Endothelial cell of umbilical vein (primary cell): ENCODE measurements at regions not wholly inside any gene's neighbourhood (a gene's known extent, or its start where the extent isn't known, plus 50 kb on each side); places are given as distances from the start of the nearest gene placed in this dataset.

Experiments
- BruUV-seq: library from RNA; stranded (reverse); fragments of 400-500 nt; replicated peaks from 2 replicates; lab custom pipeline; 2021; lab: Mats Ljungman, UMichigan
- CTCF ChIA-PET: fragments of 300-600, 350-600 bp; sonication (Branson Sonifier 250); formaldehyde crosslinking; loops from one replicate; lab custom pipeline; 2021; ENCODE audit warnings: antibody characterized with exemption, inconsistent platforms; lab: Charles Lee
- POLR2A ChIA-PET: fragments of 300-600, 350-600 bp; sonication (Branson Sonifier 250); formaldehyde crosslinking; loops from one replicate; lab custom pipeline; 2021; ENCODE audit warnings: antibody characterized with exemption, inconsistent platforms; lab: Charles Lee
- DNase-seq: peaks from one replicate; pipeline ENCODE4 v3.0.0-alpha.2; 2011; ENCODE audit warnings: low read depth, low spot score
- FAIRE-seq: peaks from 2 replicates; lab custom pipeline; 2011; peaks lifted over from hg19 to GRCh38; lab: Jason Lieb, UNC
- H2AFZ ChIP-seq: 2 replicates; pipeline ENCODE4 v1.6.0; 2012; ENCODE audit warnings: low read depth, low read length, control low read depth, inconsistent platforms
- H3K27ac ChIP-seq: 2 replicates; pipeline ENCODE4 v1.5.1; 2011; ENCODE audit warnings: low read depth, mild to moderate bottlenecking, control low read depth, low read length, moderate library complexity; ENCODE audit not compliant: insufficient read depth
- H3K27me3 ChIP-seq, 2 experiments: 2 replicates each; pipeline versions ENCODE4 v1.6.0 to v1.6.1; 2011; ENCODE audit warnings: low read length in 2 of 2, mixed read lengths in 1 of 2; ENCODE audit not compliant: control insufficient read depth in 2 of 2, insufficient read depth in 2 of 2
- H3K36me3 ChIP-seq, 2 experiments: 2 replicates in 1 of 2; 3 replicates in 1 of 2; pipeline ENCODE4 v1.5.1; 2011; ENCODE audit warnings: low read length in 2 of 2, mild to moderate bottlenecking in 1 of 2, moderate library complexity in 1 of 2; ENCODE audit not compliant: control insufficient read depth in 2 of 2, insufficient read depth in 2 of 2; ENCODE audit errors: extremely low read depth in 1 of 2
- H3K4me1 ChIP-seq: 3 replicates; pipeline ENCODE4 v1.5.1; 2011; ENCODE audit warnings: mild to moderate bottlenecking, low read length; ENCODE audit not compliant: control insufficient read depth, insufficient read depth; ENCODE audit errors: extremely low read depth
- H3K4me2 ChIP-seq: 2 replicates; pipeline ENCODE4 v1.6.1; 2011; ENCODE audit warnings: low read length, control low read depth, mixed read lengths; ENCODE audit not compliant: insufficient read depth
- H3K4me3 ChIP-seq, 3 experiments: fragments of 200-600 bp in 1 of 3; sonication (generic), shearing (Covaris generic) in 1 of 3; replicated peaks in 1 of 3; 2 replicates each; pipeline ENCODE4 v1.5.1; 2011 to 2016; ENCODE audit warnings: control low read depth in 3 of 3, low read length in 3 of 3, mild to moderate bottlenecking in 2 of 3, inconsistent platforms in 1 of 3, low read depth in 1 of 3, moderate library complexity in 1 of 3; ENCODE audit not compliant: insufficient read depth in 1 of 3
- H3K79me2 ChIP-seq: 2 replicates; pipeline ENCODE4 v1.6.0; 2012; ENCODE audit warnings: low read length, inconsistent platforms; ENCODE audit not compliant: control insufficient read depth, insufficient read depth
- H3K9ac ChIP-seq: replicated peaks from 2 replicates; pipeline ENCODE3; 2011; ENCODE audit warnings: low read length, control low read depth; ENCODE audit not compliant: insufficient read depth; ENCODE audit errors: extremely low read depth
- H3K9me1 ChIP-seq: replicated peaks from 3 replicates; pipeline ENCODE4 v1.6.0; 2011; ENCODE audit warnings: mild to moderate bottlenecking, low read length; ENCODE audit not compliant: control insufficient read depth, insufficient read depth; ENCODE audit errors: extremely low read depth
- H3K9me3 ChIP-seq: replicated peaks from 2 replicates; pipeline ENCODE4 v1.5.1; 2012; ENCODE audit warnings: low read length, inconsistent platforms; ENCODE audit not compliant: control insufficient read depth, insufficient read depth
- H4K20me1 ChIP-seq: replicated peaks from 2 replicates; pipeline ENCODE3; 2011; ENCODE audit warnings: mild to moderate bottlenecking, low read length; ENCODE audit not compliant: control insufficient read depth, insufficient read depth; ENCODE audit errors: extremely low read depth
- CTCF ChIP-seq, 2 donors: IDR thresholded peaks; 1 replicate in 1 of 2; 2 replicates in 1 of 2; pipeline ENCODE4 v1.5.1; 2011; ENCODE audit warnings: low read length in 2 of 2, mild to moderate bottlenecking in 2 of 2, moderate library complexity in 2 of 2, control low read depth in 1 of 2, inconsistent platforms in 1 of 2, low read depth in 1 of 2; ENCODE audit not compliant: insufficient read depth in 1 of 2; ENCODE audit errors: extremely low read depth in 1 of 2
- EZH2 ChIP-seq: IDR thresholded peaks from 2 replicates; pipeline ENCODE4 v1.6.1; 2012; ENCODE audit warnings: borderline replicate concordance, low read depth, mild to moderate bottlenecking, moderate library complexity, low read length, inconsistent platforms; ENCODE audit not compliant: severe bottlenecking
- FOS ChIP-seq: IDR thresholded peaks from 2 replicates; pipeline ENCODE4 v1.6.1; 2011; ENCODE audit warnings: mild to moderate bottlenecking, low read length, moderate library complexity, borderline replicate concordance; ENCODE audit not compliant: insufficient read depth
- GATA2 ChIP-seq: IDR thresholded peaks from 2 replicates; pipeline ENCODE4 v1.7.0; 2011; ENCODE audit warnings: low read depth, mild to moderate bottlenecking, moderate library complexity, mixed read lengths, low read length; ENCODE audit not compliant: insufficient read length, insufficient read depth
- JUN ChIP-seq: IDR thresholded peaks from 2 replicates; pipeline ENCODE4 v1.6.1; 2011; ENCODE audit warnings: borderline replicate concordance, low read depth; ENCODE audit not compliant: insufficient read length, insufficient read depth
- MYC ChIP-seq: IDR thresholded peaks from one replicate; pipeline ENCODE4 v1.6.1; 2011; ENCODE audit warnings: mild to moderate bottlenecking, low read depth, low read length
- POLR2A ChIP-seq: IDR thresholded peaks from 2 replicates; pipeline ENCODE4 v1.6.1; 2012; ENCODE audit warnings: low read depth, mild to moderate bottlenecking, control low read depth, low read length
- POLR2AphosphoS5 ChIP-seq: IDR thresholded peaks from 2 replicates; pipeline ENCODE4 v1.6.1; 2012; ENCODE audit warnings: low read depth, mild to moderate bottlenecking, control low read depth, low read length, moderate library complexity; ENCODE audit not compliant: insufficient read depth
- dilution Hi-C: fragments of 300-500 bp; cut with MboI; formaldehyde crosslinking; loops from one replicate; pipeline ENCODE4 v1.15.0; 2019; ENCODE audit warnings: low sequenced_read_pairs; ENCODE audit not compliant: extremely low pct_ligation_motif_present
- intact Hi-C: fragments of 100-400 bp; cut with micrococcal nuclease; formaldehyde crosslinking; loops from one replicate; pipeline ENCODE4 v1.10.0; 2022
- TF ChIP-seq, protein P1 (sequence below): IDR thresholded peaks from 2 replicates; pipeline ENCODE4 v1.6.1; 2011; ENCODE audit not compliant: insufficient read depth, insufficient read length

DNA sequence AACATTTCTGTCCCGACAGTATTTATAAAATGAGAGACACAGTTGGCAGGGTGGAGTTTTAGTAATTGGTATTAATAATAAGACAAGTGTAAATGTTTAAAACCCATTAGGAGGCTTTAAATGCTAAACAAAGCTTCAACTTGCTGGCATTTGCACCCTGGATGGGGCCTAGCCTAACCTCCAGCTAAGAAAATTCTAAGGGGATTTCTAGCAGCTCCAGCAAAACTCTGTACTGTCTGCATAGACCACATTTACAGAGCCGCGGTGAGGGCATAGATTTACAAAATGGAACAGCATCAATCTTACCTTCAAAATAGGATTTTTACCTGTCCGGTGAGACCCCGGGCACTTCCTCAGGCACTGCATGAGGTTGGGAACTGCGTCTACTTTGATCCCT lies 113.9 kb upstream of the ANO1 start:
- BruUV-seq, result no TSS peak
- Histone ChIP-seq H4K20me1 (no peaks in the 10 kb centered on the region), H3K27ac (no peak overlapping the region), H3K9ac (no peak overlapping the region), H3K27me3 (no peaks in the 10 kb centered on the region), H2AFZ (no peak overlapping the region), H3K79me2 (no peaks in the 10 kb centered on the region), H3K9me1 (no peaks in the 10 kb centered on the region), H3K4me3 (no peak overlapping the region), H3K36me3 (no peaks in the 10 kb centered on the region), H3K4me2 (no peak overlapping the region), H3K4me1 (peaks cover 9% of the 10 kb centered on the region), H3K9me3 (no peaks in the 10 kb centered on the region)
- DNase-seq (no peak), FAIRE-seq (no peak)
- dilution Hi-C loops (no loop called here), intact Hi-C loops (no loop called here)
- TF ChIP-seq, protein P1, sequence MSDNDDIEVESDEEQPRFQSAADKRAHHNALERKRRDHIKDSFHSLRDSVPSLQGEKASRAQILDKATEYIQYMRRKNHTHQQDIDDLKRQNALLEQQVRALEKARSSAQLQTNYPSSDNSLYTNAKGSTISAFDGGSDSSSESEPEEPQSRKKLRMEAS, result no peak
- TF ChIP-seq GATA2 (no peak), FOS (no peak), POLR2AphosphoS5 (no peak), MYC (no peak), EZH2 (no peak)
- CTCF ChIA-PET, result interaction anchor here (0.9 kb wide), 1 partner anchor 14 kb away, joined by 4 read pairs; no protein-coding TSS in a partner anchor
- POLR2A ChIA-PET, result no interaction called here

DNA sequence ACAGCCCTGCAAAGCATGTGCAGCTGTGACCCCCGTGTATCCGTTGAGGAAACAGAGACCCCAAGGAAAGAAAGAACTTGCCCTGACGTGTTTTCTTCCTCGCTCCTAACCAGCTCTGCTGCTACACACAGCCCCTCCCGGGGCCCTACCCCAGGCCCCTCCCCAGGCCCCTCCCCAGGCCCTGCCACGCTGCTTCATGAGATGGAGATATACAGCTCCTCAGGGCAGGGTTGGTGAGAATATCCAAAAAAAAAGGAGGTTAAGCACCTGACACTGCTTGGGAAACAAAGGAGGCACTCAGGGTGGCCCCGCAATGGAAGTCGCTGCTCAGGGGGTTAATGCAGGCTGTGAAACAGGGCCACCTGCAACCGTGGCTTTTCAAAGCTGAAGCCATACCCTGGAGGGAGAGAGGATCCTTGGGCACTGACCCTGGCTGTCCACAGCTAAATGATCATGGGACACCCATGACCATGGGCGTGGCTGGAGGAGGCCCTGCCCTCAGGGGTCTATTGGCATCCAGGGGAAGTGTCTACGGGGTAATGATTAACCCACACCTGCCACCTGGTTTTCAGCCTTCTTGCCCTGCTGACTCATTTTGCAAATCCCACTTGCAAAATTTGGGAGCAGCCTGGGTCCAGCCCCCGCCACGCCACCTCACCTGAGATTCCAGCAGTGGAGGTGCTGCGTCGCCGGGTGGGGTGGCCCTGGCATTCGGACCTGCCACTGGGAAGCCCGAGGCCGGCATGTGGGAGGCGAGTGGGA lies 112.1 kb upstream of the ANO1 start:
- Histone ChIP-seq H2AFZ (no peak overlapping the region), H3K4me1 (peaks cover 17% of the 10 kb centered on the region), H3K36me3 (no peaks in the 10 kb centered on the region), H3K4me3 (no peak overlapping the region), H3K27me3 (no peaks in the 10 kb centered on the region), H3K9me3 (no peaks in the 10 kb centered on the region), H3K9me1 (no peaks in the 10 kb centered on the region), H3K4me2 (no peak overlapping the region), H3K27ac (no peak overlapping the region), H3K9ac (no peak overlapping the region), H4K20me1 (no peaks in the 10 kb centered on the region), H3K79me2 (no peaks in the 10 kb centered on the region)
- dilution Hi-C loops (no loop called here), intact Hi-C loops (no loop called here)
- no peak for TF ChIP-seq POLR2AphosphoS5
- TF ChIP-seq, protein P1, result no peak
- no peak for TF ChIP-seq POLR2A
- TF ChIP-seq GATA2, result no peak
- TF ChIP-seq FOS, result no peak
- no peak for TF ChIP-seq EZH2
- no peak for TF ChIP-seq MYC
- no peak for TF ChIP-seq JUN
- TF ChIP-seq CTCF (IDR thresholded peaks at IDR 0.05; ENCODE audit: extremely low read depth in 1 of 2, insufficient read depth in 1 of 2, low read depth in 1 of 2, low read length in 2 of 2), result no peak
- no peak for FAIRE-seq
- no TSS peak for BruUV-seq
- DNase-seq, result no peak
- POLR2A ChIA-PET, result no interaction called here
- CTCF ChIA-PET, result interaction anchor here (1.2 kb wide), 1 partner anchor 40 kb away, joined by 3 read pairs; no protein-coding TSS in a partner anchor
